H1 (cell line): ENCODE measurements at regions not wholly inside any gene's neighbourhood (a gene's known extent, or its start where the extent isn't known, plus 50 kb on each side); places are given as distances from the start of the nearest gene placed in this dataset.

Source experiments
- CTCF ChIA-PET: fragments of 300-600 bp; sonication (Branson Sonifier 250); formaldehyde crosslinking; loops from one replicate; lab custom pipeline; 2021; ENCODE audit not compliant: partially characterized antibody; lab: Charles Lee
- POLR2A ChIA-PET: fragments of 300-600 bp; sonication (Branson Sonifier 250); formaldehyde crosslinking; loops from one replicate; lab custom pipeline; 2021; ENCODE audit warnings: inconsistent platforms; ENCODE audit not compliant: partially characterized antibody; lab: Charles Lee
- DNase-seq, 2 experiments: peaks; one replicate each; pipeline versions ENCODE4 v3.0.0 to v3.0.0-alpha.2; 2010 to 2022; ENCODE audit warnings: low spot score in 2 of 2, low read depth in 1 of 2, mixed read lengths in 1 of 2
- FAIRE-seq: peaks from 2 replicates; lab custom pipeline; 2011; peaks lifted over from hg19 to GRCh38; lab: Jason Lieb, UNC
- H2AFZ ChIP-seq: 2 replicates; pipeline ENCODE4 v1.8.1; 2012; ENCODE audit warnings: low read length, inconsistent platforms
- H2AK5ac ChIP-seq: 2 replicates; pipeline ENCODE4 v1.6.1; 2013; ENCODE audit warnings: low read depth, low read length
- H2BK120ac ChIP-seq: replicated peaks from 2 replicates; pipeline ENCODE3; 2013; ENCODE audit warnings: low read depth, low read length, inconsistent platforms
- H2BK12ac ChIP-seq: 2 replicates; pipeline ENCODE4 v1.6.1; 2013; ENCODE audit warnings: low read depth, low read length
- H2BK15ac ChIP-seq: 2 replicates; pipeline ENCODE4 v1.6.1; 2013; ENCODE audit warnings: low read length
- H2BK20ac ChIP-seq: 2 replicates; pipeline ENCODE4 v1.6.1; 2013; ENCODE audit warnings: low read length
- H2BK5ac ChIP-seq: 2 replicates; pipeline ENCODE4 v1.6.1; 2013; ENCODE audit warnings: low read depth, low read length
- H3K14ac ChIP-seq: 2 replicates; pipeline ENCODE4 v1.6.1; 2013; ENCODE audit warnings: inconsistent platforms; ENCODE audit not compliant: insufficient read length
- H3K18ac ChIP-seq: 2 replicates; pipeline ENCODE4 v1.6.1; 2013; ENCODE audit warnings: low read length; ENCODE audit errors: extremely low read depth
- H3K23ac ChIP-seq: 2 replicates; pipeline ENCODE4 v1.6.1; 2013; ENCODE audit warnings: inconsistent platforms; ENCODE audit not compliant: insufficient read length
- H3K23me2 ChIP-seq: 2 replicates; pipeline ENCODE4 v1.6.1; 2013; ENCODE audit warnings: low read depth, low read length
- H3K27ac ChIP-seq: 2 replicates; pipeline ENCODE4 v1.6.1; 2011; ENCODE audit warnings: low read depth, low read length, inconsistent platforms
- H3K27me3 ChIP-seq, 4 experiments: replicated peaks in 1 of 4; 1 replicate in 1 of 4; 2 replicates in 3 of 4; pipeline versions ENCODE4 v1.6.1 to v1.8.1; 2011 to 2013; ENCODE audit warnings: low read length in 3 of 4, mild to moderate bottlenecking in 3 of 4, inconsistent platforms in 2 of 4, mixed read lengths in 2 of 4, moderate library complexity in 1 of 4; ENCODE audit not compliant: control insufficient read depth in 3 of 4, insufficient read depth in 3 of 4; ENCODE audit errors: extremely low read depth in 1 of 4
- H3K36me3 ChIP-seq, 4 experiments: 2 replicates each; pipeline versions ENCODE4 v1.6.1 to v1.8.1; 2011 to 2013; ENCODE audit warnings: mild to moderate bottlenecking in 4 of 4, low read length in 3 of 4, moderate library complexity in 2 of 4, control low read depth in 1 of 4, inconsistent platforms in 1 of 4; ENCODE audit not compliant: insufficient read depth in 4 of 4, control insufficient read depth in 2 of 4
- H3K4ac ChIP-seq: replicated peaks from 2 replicates; pipeline ENCODE3; 2013; ENCODE audit warnings: low read length, low read depth, mixed read lengths, inconsistent platforms; ENCODE audit not compliant: insufficient read length
- H3K4me1 ChIP-seq, 4 experiments: replicated peaks in 1 of 4; 1 replicate in 1 of 4; 2 replicates in 3 of 4; pipeline versions ENCODE4 v1.6.1 to v1.8.1; 2011 to 2013; ENCODE audit warnings: low read length in 3 of 4, inconsistent platforms in 2 of 4, mixed read lengths in 1 of 4; ENCODE audit not compliant: insufficient read depth in 4 of 4, control insufficient read depth in 3 of 4
- H3K4me2 ChIP-seq, 2 experiments: 2 replicates each; pipeline versions ENCODE4 v1.6.1 to v1.8.1; 2011 to 2013; ENCODE audit warnings: low read depth in 2 of 2, low read length in 2 of 2, control low read depth in 1 of 2, inconsistent platforms in 1 of 2, mild to moderate bottlenecking in 1 of 2; ENCODE audit not compliant: insufficient read depth in 1 of 2
- H3K4me3 ChIP-seq, 4 experiments: fragments of 200-600, 300-600 bp in 1 of 4; sonication (generic), shearing (Covaris generic), sonication (Bioruptor Twin) in 1 of 4; 2 replicates each; pipeline versions ENCODE4 v1.5.1 to v1.8.1; 2011 to 2016; ENCODE audit warnings: low read length in 4 of 4, low read depth in 3 of 4, control low read depth in 2 of 4, inconsistent platforms in 2 of 4, mild to moderate bottlenecking in 2 of 4, mixed read lengths in 1 of 4, moderate library complexity in 1 of 4; ENCODE audit not compliant: insufficient read depth in 2 of 4; ENCODE audit errors: extremely low read depth in 1 of 4
- H3K56ac ChIP-seq: replicated peaks from 2 replicates; pipeline ENCODE3; 2013; ENCODE audit warnings: low read depth, mild to moderate bottlenecking, mixed read lengths, low read length, inconsistent platforms; ENCODE audit not compliant: insufficient read length
- H3K79me1 ChIP-seq: 2 replicates; pipeline ENCODE4 v1.6.1; 2013; ENCODE audit warnings: low read depth, low read length, control low read depth
- H3K79me2 ChIP-seq, 2 experiments: 2 replicates each; pipeline versions ENCODE4 v1.6.1 to v1.8.1; 2012 to 2013; ENCODE audit warnings: low read length in 2 of 2, mild to moderate bottlenecking in 2 of 2, inconsistent platforms in 1 of 2; ENCODE audit not compliant: insufficient read depth in 2 of 2, control insufficient read depth in 1 of 2
- H3K9ac ChIP-seq, 4 experiments: replicated peaks in 1 of 4; 1 replicate in 1 of 4; 2 replicates in 3 of 4; pipeline versions ENCODE4 v1.6.1 to v1.8.1; 2011 to 2013; ENCODE audit warnings: low read depth in 3 of 4, low read length in 3 of 4, control low read depth in 2 of 4, mild to moderate bottlenecking in 2 of 4, moderate library complexity in 2 of 4, inconsistent platforms in 1 of 4; ENCODE audit errors: extremely low read depth in 1 of 4
- H3K9me3 ChIP-seq, 2 experiments: 2 replicates each; pipeline versions ENCODE4 v1.6.1 to v1.8.1; 2012 to 2013; ENCODE audit warnings: mild to moderate bottlenecking in 2 of 2, moderate library complexity in 2 of 2, control low read depth in 1 of 2, inconsistent platforms in 1 of 2, low read depth in 1 of 2, low read length in 1 of 2, mixed read lengths in 1 of 2; ENCODE audit not compliant: insufficient read depth in 2 of 2
- H4K20me1 ChIP-seq, 2 experiments: replicated peaks in 1 of 2; 2 replicates each; pipeline versions ENCODE3 to v1.8.1; 2011 to 2013; ENCODE audit warnings: inconsistent platforms in 2 of 2, low read length in 2 of 2, mild to moderate bottlenecking in 1 of 2; ENCODE audit not compliant: insufficient read depth in 2 of 2, control insufficient read depth in 1 of 2
- H4K5ac ChIP-seq: 2 replicates; pipeline ENCODE4 v1.6.1; 2013; ENCODE audit warnings: low read length, low read depth, mixed read lengths, inconsistent platforms; ENCODE audit not compliant: insufficient read length
- H4K8ac ChIP-seq: 2 replicates; pipeline ENCODE4 v1.8.0; 2013; ENCODE audit warnings: mild to moderate bottlenecking, moderate library complexity, low read length, inconsistent platforms; ENCODE audit not compliant: insufficient read depth; ENCODE audit errors: extremely low read depth
- H4K91ac ChIP-seq: replicated peaks from 2 replicates; pipeline ENCODE3; 2013; ENCODE audit warnings: low read length, mixed read lengths, inconsistent platforms; ENCODE audit not compliant: insufficient read length
- BACH1 ChIP-seq: IDR thresholded peaks from 2 replicates; pipeline ENCODE4 v1.6.1; 2012; ENCODE audit warnings: low read length, improper control_type of control experiment
- whole genome bisulfite sequencing, 2 experiments: shearing (Covaris generic) in 1 of 2; methylation state at CpG; one replicate each; pipeline versions ENCODE4 v1.1.6 to v1.1.7; 2013 to 2015; ENCODE audit warnings: low lambda C conversion rate in 2 of 2, mixed read lengths in 2 of 2, inconsistent platforms in 1 of 2, low coverage in 1 of 2, missing lambda C conversion rate in 1 of 2; ENCODE audit not compliant: insufficient replicate concordance in 2 of 2, insufficient coverage in 1 of 2, insufficient read length in 1 of 2; ENCODE audit errors: extremely low coverage in 1 of 2, missing lambda C conversion rate in 1 of 2; 5-methylcytosine and 5-hydroxymethylcytosine counted together

- Histone ChIP-seq H2BK15ac (no peak overlapping the region), H3K79me1 (no peaks in the 10 kb centered on the region), H2BK12ac (no peak overlapping the region), H3K27me3 (no peaks in the 10 kb centered on the region), H4K8ac (no peak overlapping the region), H3K56ac (no peak overlapping the region), H3K79me2 (no peaks in the 10 kb centered on the region), H3K4me2 (no peak overlapping the region), H3K4me3 (no peak overlapping the region), H3K23ac (no peak overlapping the region), H4K91ac (no peak overlapping the region), H2BK5ac (no peak overlapping the region), H3K36me3 (no peaks in the 10 kb centered on the region), H3K14ac (no peak overlapping the region), H2BK20ac (no peak overlapping the region)
- no peak for DNase-seq
- CTCF ChIA-PET, result interaction anchor here (0.7 kb wide), 1 partner anchor 1214 kb away, joined by 3 read pairs; no protein-coding TSS in a partner anchor
- FAIRE-seq, result no peak
- WGBS, 2 experiments, result 87% methylated on average over 2 of the region's 2 CpGs; no CpG with 5 or more reads in 1 of the 2 experiments
- POLR2A ChIA-PET, result no interaction called here
- no peak for TF ChIP-seq BACH1
- TF ChIP-seq, all 59 proteins: peak for 0
- Histone ChIP-seq H4K5ac (no peak overlapping the region), H2BK120ac (no peak overlapping the region), H3K23me2 (no peaks in the 10 kb centered on the region; the same call in 1 of the 2 replicates), H2AFZ (no peak overlapping the region), H3K18ac (no peak overlapping the region), H3K4ac (no peak overlapping the region), H2AK5ac (no peak overlapping the region), H3K27ac (no peak overlapping the region), H4K20me1 (no peaks in the 10 kb centered on the region), H3K4me1 (no peaks in the 10 kb centered on the region), H3K9ac (no peak overlapping the region), H3K9me3 (no peaks in the 10 kb centered on the region)
These were observed 129.9 kb downstream of the SPRY1 start for GRCh38 chr4:123526511-123526910.
